ENCODE measurements at regions not wholly inside any gene's neighbourhood (a gene's known extent, or its start where the extent isn't known, plus 50 kb on each side); places are given as distances from the start of the nearest gene placed in this dataset.

- CTCF ChIA-PET = no interaction called here
- Histone ChIP-seq H3F3A (ENCODE audit: insufficient read depth, low read depth) (no peaks in the 10 kb centered on the region), H3K9me3 (ENCODE audit: insufficient read depth, low read depth) (no peaks in the 10 kb centered on the region; the same call in 1 of the 2 replicates), H3K4me2 (no peak overlapping the region), H3K9me2 (ENCODE audit: insufficient read depth) (no peaks in the 10 kb centered on the region), H3K4me3 (no peak overlapping the region), H2AFZ (no peak overlapping the region), H3K27me3 (ENCODE audit: insufficient read depth, low read depth) (no peaks in the 10 kb centered on the region), H3K36me3 (ENCODE audit: low read depth) (no peaks in the 10 kb centered on the region), H3K4me1 (replicated peaks; ENCODE audit: insufficient read depth) (no peaks in the 10 kb centered on the region), H3K27ac (no peak overlapping the region), H3K79me2 (ENCODE audit: low read depth) (no peaks in the 10 kb centered on the region), H4K20me1 (ENCODE audit: insufficient read depth) (no peaks in the 10 kb centered on the region)
- intact Hi-C loops (cut with micrococcal nuclease; ENCODE audit: unreplicated experiment) = no loop called here
- no peak for TF ChIP-seq CTCF (conservative IDR thresholded peaks at IDR 0.05)
- no peak for TF ChIP-seq EZH2 (IDR thresholded peaks at IDR 0.05; ENCODE audit: low read depth)
- no peak for DNase-seq
- BruUV-seq (replicated peaks) = no TSS peak
- POLR2A ChIA-PET (ENCODE audit: unreplicated experiment) = no interaction called here
Measured at GRCh38 chr4:128481752-128482480, 194.3 kb upstream of the PGRMC2 start.

GRCh38 chr4:128480945-128481344 lies 193.3 kb upstream of the PGRMC2 start:
- ChIA-PET CTCF (no interaction called here), POLR2A (ENCODE audit: unreplicated experiment) (no interaction called here)
- Histone ChIP-seq H3K36me3 (ENCODE audit: low read depth) (no peaks in the 10 kb centered on the region), H3K9me3 (ENCODE audit: insufficient read depth, low read depth) (no peaks in the 10 kb centered on the region; the same call in 1 of the 2 replicates), H3K4me2 (no peak overlapping the region), H3K4me1 (replicated peaks; ENCODE audit: insufficient read depth) (no peaks in the 10 kb centered on the region), H3K27me3 (ENCODE audit: insufficient read depth, low read depth) (no peaks in the 10 kb centered on the region), H3F3A (ENCODE audit: insufficient read depth, low read depth) (no peaks in the 10 kb centered on the region), H3K79me2 (ENCODE audit: low read depth) (no peaks in the 10 kb centered on the region), H3K4me3 (no peak overlapping the region), H3K9me2 (ENCODE audit: insufficient read depth) (no peaks in the 10 kb centered on the region), H2AFZ (no peak overlapping the region), H3K27ac (no peak overlapping the region), H4K20me1 (ENCODE audit: insufficient read depth) (no peaks in the 10 kb centered on the region)
- no peak for TF ChIP-seq CTCF (conservative IDR thresholded peaks at IDR 0.05)
- TF ChIP-seq EZH2 (IDR thresholded peaks at IDR 0.05; ENCODE audit: low read depth) = no peak
- no peak for DNase-seq
- intact Hi-C loops (cut with micrococcal nuclease; ENCODE audit: unreplicated experiment) = no loop called here
- BruUV-seq (replicated peaks) = no TSS peak

GRCh38 chr4:128477540-128477939 lies 189.9 kb upstream of the PGRMC2 start:
- Histone ChIP-seq H3K9me2 (ENCODE audit: insufficient read depth) (no peaks in the 10 kb centered on the region), H3F3A (ENCODE audit: insufficient read depth, low read depth) (no peaks in the 10 kb centered on the region), H3K79me2 (ENCODE audit: low read depth) (no peaks in the 10 kb centered on the region), H3K36me3 (ENCODE audit: low read depth) (no peaks in the 10 kb centered on the region), H3K4me2 (no peak overlapping the region), H3K4me3 (no peak overlapping the region), H3K9me3 (ENCODE audit: insufficient read depth, low read depth) (no peaks in the 10 kb centered on the region; the same call in 1 of the 2 replicates), H4K20me1 (ENCODE audit: insufficient read depth) (no peaks in the 10 kb centered on the region), H2AFZ (no peak overlapping the region), H3K27ac (no peak overlapping the region), H3K4me1 (replicated peaks; ENCODE audit: insufficient read depth) (no peaks in the 10 kb centered on the region), H3K27me3 (ENCODE audit: insufficient read depth, low read depth) (no peaks in the 10 kb centered on the region)
- no peak for DNase-seq
- BruUV-seq (replicated peaks) = no TSS peak
- TF ChIP-seq CTCF (conservative IDR thresholded peaks at IDR 0.05) = no peak
- ChIA-PET POLR2A (ENCODE audit: unreplicated experiment) (no interaction called here), CTCF (no interaction called here)
- intact Hi-C loops (cut with micrococcal nuclease; ENCODE audit: unreplicated experiment) = no loop called here
